ENCODE measurements at regions not wholly inside any gene's neighbourhood (a gene's known extent, or its start where the extent isn't known, plus 50 kb on each side); places are given as distances from the start of the nearest gene placed in this dataset.
"Not testable (repeated sequence)": the region's sequence is repeated elsewhere in the genome, so short reads cannot be mapped to it uniquely, and the experiment has no call there.

DNA sequence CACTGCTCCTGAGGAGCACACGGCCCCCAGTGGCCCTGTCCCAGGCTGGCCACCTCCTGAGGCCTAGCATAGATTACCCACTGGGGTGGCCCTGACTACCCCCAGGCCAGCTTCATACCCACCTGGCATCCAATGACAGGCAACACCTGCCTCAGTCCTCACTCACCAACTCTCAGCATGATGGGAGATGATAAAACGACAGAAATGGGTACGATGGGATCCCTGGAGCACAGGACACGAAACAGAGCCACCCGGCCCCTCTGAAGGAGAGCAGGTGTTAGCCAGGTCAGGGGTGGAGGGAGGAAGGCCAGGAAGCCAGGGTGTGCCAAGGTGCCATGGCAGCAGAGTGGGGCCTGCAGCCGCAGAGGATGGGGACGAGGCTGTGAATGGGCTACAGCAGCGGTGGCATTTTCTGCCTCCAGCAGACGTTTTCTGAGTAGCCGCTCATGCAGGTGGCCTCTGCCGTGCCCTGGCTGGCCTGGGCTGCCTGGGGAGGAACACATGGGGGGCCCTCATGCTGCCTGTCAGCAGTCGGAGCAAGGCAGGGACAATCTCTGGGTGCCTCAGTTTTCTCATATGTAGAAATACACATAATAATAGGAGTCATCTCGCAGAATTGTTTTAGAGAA lies 50.2 kb upstream of the FGF3 start:
- DNase-seq (ENCODE audit: low spot score), result no peak

- no peak for DNase-seq (ENCODE audit: low spot score)
Observed at GRCh38 chr11:69870766-69871165, 51.5 kb upstream of the FGF3 start.

DNA sequence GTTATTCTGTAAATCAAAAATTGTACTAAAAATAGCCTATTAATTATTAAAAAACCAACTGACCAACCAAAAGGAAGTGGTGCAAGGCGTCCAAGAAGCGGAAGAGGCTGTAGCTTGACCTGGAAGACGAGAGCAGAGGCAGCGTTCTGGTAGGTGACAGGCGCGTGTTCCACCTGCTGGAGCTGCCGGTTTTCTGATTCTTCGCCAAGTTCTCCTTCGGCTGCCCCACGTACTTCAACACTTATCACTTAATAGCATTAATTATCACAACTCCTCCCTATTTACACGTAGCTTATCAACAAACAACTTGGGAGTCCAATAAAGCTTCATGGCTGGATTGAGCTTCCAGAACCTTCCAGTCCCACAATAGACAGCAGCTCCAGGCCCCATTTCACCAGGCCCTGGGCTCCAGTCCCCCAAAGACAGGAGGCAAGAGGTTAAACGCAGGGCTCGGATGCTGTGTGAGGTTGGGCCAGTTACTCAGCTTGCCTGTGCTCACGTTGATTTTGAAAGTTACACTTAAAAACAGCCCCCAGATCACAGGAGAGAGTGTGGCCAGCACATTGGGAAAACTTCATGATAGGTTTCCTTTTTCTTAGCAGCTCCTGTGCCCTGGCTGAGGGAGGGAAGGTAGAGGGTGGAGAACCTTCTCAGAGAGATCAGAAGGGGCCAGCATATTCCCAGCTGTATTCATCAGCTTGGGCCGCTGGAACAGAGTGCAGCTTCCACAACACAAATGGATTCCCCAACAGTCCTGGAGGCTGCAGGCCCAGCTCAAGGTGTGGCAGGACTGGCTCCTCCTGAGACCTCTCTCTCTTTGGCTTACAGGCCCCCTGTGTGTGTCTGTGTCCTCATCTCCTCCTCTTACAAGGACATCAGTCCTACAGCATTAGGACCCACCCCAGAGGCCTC lies 54.2 kb upstream of the FGF3 start:
- DNase-seq (ENCODE audit: low spot score), result no peak

- DNase-seq (ENCODE audit: low spot score), result no peak
Observed at GRCh38 chr11:69874178-69874983, 55.2 kb upstream of the FGF3 start.

DNA sequence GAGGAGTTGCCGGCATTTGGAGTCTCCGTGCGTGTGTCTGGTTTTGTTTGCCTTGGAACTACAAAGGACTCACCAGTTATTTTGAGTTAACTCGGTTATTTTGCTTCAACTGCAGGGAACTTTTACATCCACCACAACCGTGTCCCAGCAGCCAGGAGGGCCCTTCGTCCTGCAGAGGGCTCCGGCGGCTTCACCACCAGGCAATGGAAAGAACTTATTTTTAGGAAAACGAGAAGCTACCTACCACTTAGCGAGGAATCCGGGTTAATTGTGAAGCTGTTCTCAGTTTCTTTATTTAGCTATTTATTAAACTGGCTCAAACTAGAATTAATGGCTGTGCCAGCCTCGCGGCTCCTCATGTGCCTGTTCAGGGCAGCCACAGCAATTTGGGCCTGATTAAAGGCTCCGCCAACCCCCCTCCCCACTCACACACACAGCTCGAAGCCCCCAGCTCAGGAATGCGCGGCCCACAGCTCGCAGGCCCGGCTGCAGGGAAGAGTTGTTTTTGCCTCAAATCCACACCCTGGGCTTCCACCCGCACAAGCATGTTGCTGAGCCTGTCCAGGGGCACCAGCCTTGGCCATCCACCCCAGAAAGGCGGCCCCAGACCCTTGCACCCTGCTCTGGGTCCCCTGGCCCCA lies 55.9 kb upstream of the FGF3 start:
- DNase-seq (ENCODE audit: low spot score), result no peak

DNA sequence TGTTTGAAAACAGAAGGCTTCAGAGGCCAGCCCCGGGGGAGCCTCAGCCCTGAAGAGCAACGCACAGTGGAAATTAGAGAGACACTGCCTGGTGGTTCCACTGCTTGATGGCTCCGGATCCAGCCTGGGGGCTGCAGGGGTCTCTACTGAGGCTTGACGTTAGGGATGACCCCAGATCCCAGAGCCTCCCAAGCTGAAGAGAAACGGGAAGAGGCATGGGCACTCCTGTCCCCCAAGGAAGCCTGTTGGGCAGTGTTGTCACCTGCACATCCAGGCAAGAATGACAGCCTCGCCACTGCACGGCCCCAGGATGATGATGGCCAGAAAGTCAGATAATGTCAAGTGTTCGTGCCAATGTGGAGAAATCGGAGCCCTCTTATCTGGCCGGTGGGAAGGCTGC lies 56.8 kb upstream of the FGF3 start:
- no peak for DNase-seq (ENCODE audit: low spot score)

DNA sequence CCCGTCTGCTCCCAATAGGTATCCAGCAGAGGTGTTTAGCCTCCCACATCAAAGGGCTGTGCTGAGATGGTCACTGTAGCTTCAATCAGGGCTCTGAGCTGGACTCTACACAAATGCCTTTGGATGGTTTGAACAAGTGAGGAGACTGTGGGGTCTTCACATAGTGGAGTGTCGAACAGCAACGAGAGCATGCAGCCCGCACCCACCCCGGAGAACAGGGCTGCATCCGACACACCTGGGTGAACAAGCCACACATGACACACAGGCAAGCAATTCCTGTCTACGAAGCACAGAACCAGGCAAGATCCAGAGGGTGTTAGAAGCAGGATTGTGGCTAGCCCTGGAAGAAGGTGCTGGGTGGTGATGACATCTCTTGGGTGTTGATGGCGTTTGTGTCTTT lies 58.0 kb upstream of the FGF3 start:
- no peak for DNase-seq (ENCODE audit: low spot score)

DNA sequence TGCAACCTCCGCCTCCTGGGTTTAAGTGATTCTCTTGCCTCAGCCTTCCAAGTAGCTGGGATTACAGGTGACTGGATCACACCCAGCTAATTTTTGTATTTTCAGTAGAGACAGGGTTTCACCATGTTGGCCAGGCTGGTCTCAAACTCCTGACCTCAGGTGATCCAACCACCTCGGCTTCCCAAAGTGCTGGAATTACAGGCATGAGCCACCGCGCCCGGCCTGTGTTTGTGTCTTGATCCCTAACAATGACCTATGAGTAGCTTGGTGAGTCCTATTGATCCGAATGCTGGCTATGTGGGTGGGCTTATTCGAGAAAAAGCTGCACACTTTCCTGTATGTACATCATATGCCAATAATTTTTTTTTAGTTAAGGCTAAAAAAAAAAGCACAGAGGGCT lies 58.5 kb upstream of the FGF3 start:
- DNase-seq (ENCODE audit: low spot score), result not testable (repeated sequence)

- no peak for DNase-seq (ENCODE audit: low spot score)
Observed at GRCh38 chr11:69878144-69878883, 59.1 kb upstream of the FGF3 start.

DNA sequence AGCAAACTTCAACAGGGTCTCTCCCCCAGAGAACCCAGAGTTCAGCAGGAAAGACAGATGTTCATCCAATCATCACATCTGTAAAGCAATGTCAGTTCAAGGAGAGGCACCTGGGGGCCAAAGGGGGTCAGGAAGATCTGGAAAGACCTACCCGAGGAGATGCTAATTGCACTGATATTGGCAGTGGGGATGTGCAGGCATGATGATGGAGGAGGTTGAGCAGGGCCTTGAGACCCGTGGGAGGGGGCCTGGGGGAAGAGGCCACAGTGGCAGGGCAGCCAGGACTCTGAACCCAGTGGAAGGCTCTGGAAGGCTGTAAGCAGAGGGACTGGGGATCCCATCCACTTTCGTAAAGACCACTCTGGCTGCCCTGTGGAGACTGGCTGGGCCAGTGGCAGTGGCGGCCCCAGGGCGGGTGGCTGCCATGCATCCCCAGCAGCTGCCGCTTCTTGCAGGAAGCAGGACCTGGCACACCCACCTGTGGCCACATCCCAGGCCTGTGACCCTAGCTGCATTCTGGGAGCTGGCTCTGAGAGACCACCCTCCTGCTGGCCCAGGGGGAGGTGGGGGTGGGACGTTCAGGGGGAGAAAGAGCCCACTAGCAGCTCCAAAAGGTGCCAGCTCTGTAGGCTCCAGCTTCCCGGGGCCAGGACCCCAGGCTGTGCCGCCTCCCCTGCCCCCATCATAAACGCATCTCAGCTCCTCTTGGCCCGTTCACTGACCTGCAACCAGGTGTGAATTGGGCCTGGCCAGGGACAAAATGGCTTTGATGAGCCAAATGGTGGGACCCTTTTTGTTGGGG lies 59.9 kb upstream of the FGF3 start:
- no peak for DNase-seq (ENCODE audit: low spot score)

DNA sequence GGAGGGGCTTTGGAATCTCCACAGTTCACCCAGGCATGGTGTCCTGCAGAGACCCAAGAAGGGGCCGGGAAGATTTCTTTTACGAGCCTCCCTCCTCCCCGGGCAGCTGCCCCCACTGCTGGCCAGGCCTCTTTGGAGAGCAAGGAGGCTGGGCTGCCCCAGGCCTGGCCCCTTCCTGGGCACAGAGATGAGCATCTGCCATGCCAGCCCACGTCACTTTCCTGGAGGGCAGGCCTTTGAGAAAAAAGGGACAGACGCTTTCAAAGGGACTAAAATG lies 60.5 kb upstream of the FGF3 start:
- no peak for DNase-seq (ENCODE audit: low spot score)

GRCh38 chr11:69880041-69880825 lies 61.0 kb upstream of the FGF3 start:
- no peak for DNase-seq (ENCODE audit: low spot score)

DNA sequence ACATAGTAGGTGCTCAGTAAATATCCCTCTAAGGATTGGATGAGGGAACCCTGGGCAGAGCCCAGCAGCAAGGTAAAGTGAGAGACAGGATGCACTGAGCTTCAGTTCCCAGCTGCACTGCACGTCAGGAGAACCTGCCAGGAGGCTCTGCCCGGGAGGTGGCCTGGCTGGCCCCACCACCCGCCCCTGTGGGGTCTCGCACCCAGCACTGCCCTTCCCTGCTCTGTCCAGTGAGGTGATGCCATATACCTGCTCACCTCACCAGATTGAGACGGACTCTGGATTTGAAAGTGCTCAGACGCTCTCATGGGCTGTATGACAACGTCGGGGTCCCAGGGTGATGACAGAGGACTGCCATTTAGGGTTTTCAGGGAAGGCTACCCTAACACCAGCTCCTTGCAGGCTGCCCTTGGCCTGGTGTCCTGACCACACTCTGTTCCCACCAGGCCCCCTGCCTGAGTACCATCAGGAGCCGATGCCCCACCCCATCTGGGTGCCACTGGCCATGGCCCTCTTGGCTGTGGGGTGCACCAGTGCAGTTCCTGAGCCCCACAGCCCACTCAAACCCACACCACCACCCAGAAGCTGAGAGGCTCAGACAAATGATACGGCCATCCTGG lies 61.7 kb upstream of the FGF3 start:
- no peak for DNase-seq (ENCODE audit: low spot score)

- DNase-seq (ENCODE audit: low spot score), result no peak
Observed at GRCh38 chr11:69881467-69882269, 62.5 kb upstream of the FGF3 start.

- DNase-seq (ENCODE audit: low spot score), result no peak
Observed at GRCh38 chr11:69882270-69882608, 63.0 kb upstream of the FGF3 start.

DNA sequence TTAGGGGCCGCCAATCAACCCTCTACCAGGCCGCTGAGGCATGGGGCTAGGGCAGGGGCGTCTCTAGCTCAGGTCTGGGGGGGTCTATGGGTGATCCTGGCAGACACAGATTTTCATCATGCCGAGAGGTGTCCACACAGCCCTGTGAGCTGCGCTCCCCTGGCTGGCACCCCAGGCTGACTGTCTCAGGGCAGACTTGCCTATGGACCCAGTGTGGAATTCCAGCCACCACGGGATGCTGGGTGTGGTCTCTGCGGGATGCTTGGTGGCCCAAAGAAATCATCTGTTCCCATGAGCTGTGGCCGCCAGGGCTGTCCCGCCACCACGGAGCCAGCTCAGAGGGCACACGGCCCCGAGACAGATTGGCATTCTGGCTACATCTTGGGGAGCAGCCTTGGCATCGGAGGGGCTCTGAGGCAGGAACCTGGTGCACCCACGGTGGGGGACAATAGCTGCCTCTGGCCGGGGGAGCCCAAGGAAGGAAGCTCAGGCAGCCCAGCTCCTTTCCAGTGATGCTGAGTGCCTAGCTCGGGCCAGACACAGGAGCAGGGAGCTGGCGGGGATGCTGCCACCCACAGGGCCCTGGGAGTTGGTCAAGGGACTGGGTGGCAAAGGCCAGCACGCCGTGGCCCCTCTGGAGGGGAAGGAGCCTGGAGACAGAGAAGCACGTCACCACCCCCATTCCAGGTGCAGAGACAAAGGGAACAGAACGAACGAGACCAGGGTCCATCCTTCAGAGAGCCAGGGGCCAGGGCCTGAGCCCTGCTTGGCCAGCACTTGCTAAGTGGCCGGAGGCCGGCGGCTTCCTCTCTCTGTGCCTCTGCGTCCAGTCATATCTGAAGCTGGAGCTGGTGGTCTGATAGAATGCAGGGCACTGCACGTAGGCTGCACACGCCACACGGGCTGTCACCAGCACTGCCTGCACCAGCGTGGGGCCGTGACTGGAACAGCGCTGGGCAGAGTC lies 64.4 kb upstream of the FGF3 start:
- no peak for DNase-seq (ENCODE audit: low spot score)

GRCh38 chr11:69884286-69884685 lies 65.1 kb upstream of the FGF3 start:
- DNase-seq (ENCODE audit: low spot score), result no peak

DNA sequence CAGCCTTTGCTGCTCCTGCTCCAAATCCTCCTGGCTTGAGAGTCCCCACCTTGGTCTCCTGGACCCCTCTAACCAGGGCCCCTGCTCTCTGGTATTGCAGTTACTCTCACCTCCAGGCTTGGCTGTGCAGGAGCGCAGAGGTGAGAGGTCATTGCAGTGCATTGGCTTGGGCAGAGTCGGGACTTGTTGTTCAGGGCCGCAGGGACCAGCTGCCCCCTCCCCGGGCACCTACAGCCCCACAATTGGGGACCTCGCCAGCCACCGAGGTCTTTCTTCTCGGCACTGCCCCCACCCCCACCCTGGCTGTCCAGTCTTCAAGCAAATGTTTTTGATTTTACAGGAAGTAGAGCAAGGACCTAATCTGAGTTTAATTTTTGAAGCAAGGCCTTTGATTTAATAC lies 65.5 kb upstream of the FGF3 start:
- DNase-seq (ENCODE audit: low spot score), result no peak

Data from germinal center (tissue), 1 donor.